ENCODE measurements at regions not wholly inside any gene's neighbourhood (a gene's known extent, or its start where the extent isn't known, plus 50 kb on each side); places are given as distances from the start of the nearest gene placed in this dataset.
A peak's percentile ranks its signal among the peaks of the same experiment; 100 is the strongest.

DNA sequence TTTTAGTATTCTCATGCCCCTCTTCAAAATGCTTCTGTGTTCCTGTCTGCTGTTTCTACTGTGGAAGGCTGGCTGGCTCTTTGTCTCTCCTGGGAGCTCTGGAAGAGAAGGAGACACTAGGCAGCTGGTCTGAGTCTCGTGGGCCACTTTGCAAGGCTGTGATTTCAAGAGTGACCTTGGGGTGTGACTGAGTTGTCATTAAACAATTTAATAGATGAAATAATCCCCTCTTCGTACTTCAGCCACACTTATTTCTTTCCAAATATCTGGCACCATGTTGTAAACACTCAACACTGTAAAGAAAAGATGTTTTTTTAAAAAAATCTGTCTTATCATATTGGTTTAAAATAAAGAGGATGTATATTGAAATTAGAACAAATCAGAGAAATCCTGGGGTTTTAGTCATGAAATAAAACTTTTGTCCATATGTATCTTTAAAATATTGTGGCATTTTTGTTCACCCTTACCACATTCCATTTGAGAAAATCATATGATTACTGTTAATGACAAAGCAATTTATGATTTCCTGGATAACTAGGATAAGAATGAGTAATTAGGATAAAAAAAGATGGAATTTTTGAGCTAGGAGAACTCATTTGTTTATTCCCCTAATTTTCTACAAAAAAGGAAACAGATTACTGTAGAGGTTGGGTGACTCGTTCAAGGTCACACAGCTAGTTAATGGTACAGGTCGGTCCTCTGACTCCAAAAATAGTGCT lies 200.8 kb downstream of the MAT2B start:
- Histone ChIP-seq H3K79me1 (replicated peaks; ENCODE audit: low read length, poor library complexity, severe bottlenecking) (no peaks in the 10 kb centered on the region), H2AK5ac (ENCODE audit: low read length, severe bottlenecking) (no peak overlapping the region), H4K91ac (ENCODE audit: low read length) (no peak overlapping the region), H3K9ac (ENCODE audit: low read length) (peak overlapping the region; percentile 72), H3K4me1 (ENCODE audit: control insufficient read depth, insufficient read depth, low read depth, low read length) (no peaks in the 10 kb centered on the region), H2BK15ac (ENCODE audit: low read depth, poor library complexity, severe bottlenecking) (no peak overlapping the region), H3K14ac (ENCODE audit: low read length in 2 of 2) (no peak overlapping the region), H3K27ac (ENCODE audit: low read length, poor library complexity, severe bottlenecking) (no peak overlapping the region), H2BK5ac (ENCODE audit: low read depth, low read length, poor library complexity, severe bottlenecking) (no peak overlapping the region), H4K8ac (ENCODE audit: low read length) (no peak overlapping the region), H3K4ac (ENCODE audit: low read depth in 1 of 2, low read length in 2 of 2) (no peak overlapping the region), H3K4me2 (ENCODE audit: low read length, poor library complexity, severe bottlenecking) (no peak overlapping the region), H3K36me3 (ENCODE audit: control insufficient read depth in 1 of 2, insufficient read depth in 2 of 2, low read depth in 1 of 2, low read length in 2 of 2) (no peaks in the 10 kb centered on the region), H2BK12ac (ENCODE audit: low read length in 2 of 2) (no peak overlapping the region), H3K9me3 (ENCODE audit: control insufficient read depth, low read length) (no peaks in the 10 kb centered on the region), H2AFZ (ENCODE audit: low read depth, low read length) (no peak overlapping the region), H3K4me3 (ENCODE audit: insufficient read depth in 1 of 2, low read depth in 1 of 2, low read length in 2 of 2) (peak overlapping the region in 1 of 2 experiments; percentile 0), H2BK120ac (ENCODE audit: low read depth, low read length) (no peak overlapping the region), H3K27me3 (ENCODE audit: control insufficient read depth in 1 of 2, insufficient read depth in 1 of 2, low read length in 2 of 2) (no peaks in the 10 kb centered on the region), H3K18ac (ENCODE audit: low read depth in 1 of 2, low read length in 2 of 2) (no peak overlapping the region), H3K23ac (ENCODE audit: low read length in 2 of 2) (no peak overlapping the region)
- DNase-seq = peak; percentile 40
- 9% methylated on average over 2 of the region's 4 CpGs for WGBS

- H2BK15ac ChIP-seq (ENCODE audit: low read depth, poor library complexity, severe bottlenecking) = no peak overlapping the region
- H3K9ac ChIP-seq (ENCODE audit: low read length) = no peak overlapping the region
- peak overlapping the region in 1 of 2 experiments; percentile 33 for H3K18ac ChIP-seq (ENCODE audit: low read depth in 1 of 2, low read length in 2 of 2)
- H2AK5ac ChIP-seq (ENCODE audit: low read length, severe bottlenecking) = no peak overlapping the region
- no peak overlapping the region for H4K8ac ChIP-seq (ENCODE audit: low read length)
- no peak overlapping the region for H2BK120ac ChIP-seq (ENCODE audit: low read depth, low read length)
- H3K4me3 ChIP-seq (ENCODE audit: insufficient read depth in 1 of 2, low read depth in 1 of 2, low read length in 2 of 2) = no peak overlapping the region
- no peak overlapping the region for H4K91ac ChIP-seq (ENCODE audit: low read length)
- no peak overlapping the region for H3K4ac ChIP-seq (ENCODE audit: low read depth in 1 of 2, low read length in 2 of 2)
- no peak overlapping the region for H3K23ac ChIP-seq (ENCODE audit: low read length in 2 of 2)
- no peak overlapping the region for H3K14ac ChIP-seq (ENCODE audit: low read length in 2 of 2)
- peak; percentile 3 for DNase-seq
- H2BK5ac ChIP-seq (ENCODE audit: low read depth, low read length, poor library complexity, severe bottlenecking) = no peak overlapping the region
- H3K4me1 ChIP-seq (ENCODE audit: control insufficient read depth, insufficient read depth, low read depth, low read length) = no peaks in the 10 kb centered on the region
- H3K27me3 ChIP-seq (ENCODE audit: control insufficient read depth in 1 of 2, insufficient read depth in 1 of 2, low read length in 2 of 2) = no peaks in the 10 kb centered on the region
- no peak overlapping the region for H3K27ac ChIP-seq (ENCODE audit: low read length, poor library complexity, severe bottlenecking)
- H3K9me3 ChIP-seq (ENCODE audit: control insufficient read depth, low read length) = no peaks in the 10 kb centered on the region
- no peaks in the 10 kb centered on the region for H3K36me3 ChIP-seq (ENCODE audit: control insufficient read depth in 1 of 2, insufficient read depth in 2 of 2, low read depth in 1 of 2, low read length in 2 of 2)
- no peaks in the 10 kb centered on the region for H3K79me1 ChIP-seq (replicated peaks; ENCODE audit: low read length, poor library complexity, severe bottlenecking)
- H2BK12ac ChIP-seq (ENCODE audit: low read length in 2 of 2) = no peak overlapping the region
- no peak overlapping the region for H3K4me2 ChIP-seq (ENCODE audit: low read length, poor library complexity, severe bottlenecking)
- no peak overlapping the region for H2AFZ ChIP-seq (ENCODE audit: low read depth, low read length)
Measured at GRCh38 chr5:163712011-163712410, 206.6 kb downstream of the MAT2B start.

DNA sequence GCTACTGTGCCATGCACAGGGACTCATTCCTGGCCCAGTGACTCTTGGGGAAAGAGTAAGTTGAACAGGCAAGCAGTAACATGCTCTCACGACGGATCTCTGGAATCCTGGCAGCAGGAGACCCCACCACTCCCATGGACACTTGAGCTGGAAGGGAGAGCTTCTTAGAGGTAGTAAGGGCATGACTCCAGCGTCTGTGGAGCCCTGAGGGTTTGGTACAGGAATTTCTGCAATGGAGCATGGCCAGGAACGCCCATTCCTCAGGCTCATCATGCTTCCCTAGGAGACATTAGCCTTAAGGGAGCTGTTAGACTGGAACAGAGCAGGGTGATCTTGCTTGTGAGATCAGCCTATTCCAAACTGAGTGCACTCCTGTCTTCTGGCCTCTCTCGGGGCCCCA lies 212.9 kb downstream of the MAT2B start:
- no peak overlapping the region for H3K4me2 ChIP-seq (ENCODE audit: low read length, poor library complexity, severe bottlenecking)
- peak overlapping the region; percentile 55 for H4K8ac ChIP-seq (ENCODE audit: low read length)
- H3K18ac ChIP-seq (ENCODE audit: low read depth in 1 of 2, low read length in 2 of 2) = no peak overlapping the region
- H2AK5ac ChIP-seq (ENCODE audit: low read length, severe bottlenecking) = no peak overlapping the region
- DNase-seq = no peak
- no peak overlapping the region for H3K23ac ChIP-seq (ENCODE audit: low read length in 2 of 2)
- H3K4me1 ChIP-seq (ENCODE audit: control insufficient read depth, insufficient read depth, low read depth, low read length) = no peaks in the 10 kb centered on the region
- H3K27me3 ChIP-seq (ENCODE audit: control insufficient read depth in 1 of 2, insufficient read depth in 1 of 2, low read length in 2 of 2) = no peaks in the 10 kb centered on the region
- no peaks in the 10 kb centered on the region for H3K9me3 ChIP-seq (ENCODE audit: control insufficient read depth, low read length)
- H3K4me3 ChIP-seq (ENCODE audit: insufficient read depth in 1 of 2, low read depth in 1 of 2, low read length in 2 of 2) = no peak overlapping the region
- no peak overlapping the region for H4K91ac ChIP-seq (ENCODE audit: low read length)
- no peak overlapping the region for H2BK120ac ChIP-seq (ENCODE audit: low read depth, low read length)
- H3K9ac ChIP-seq (ENCODE audit: low read length) = no peak overlapping the region
- H2BK5ac ChIP-seq (ENCODE audit: low read depth, low read length, poor library complexity, severe bottlenecking) = no peak overlapping the region
- H2BK15ac ChIP-seq (ENCODE audit: low read depth, poor library complexity, severe bottlenecking) = no peak overlapping the region
- no peaks in the 10 kb centered on the region for H3K36me3 ChIP-seq (ENCODE audit: control insufficient read depth in 1 of 2, insufficient read depth in 2 of 2, low read depth in 1 of 2, low read length in 2 of 2)
- no peak overlapping the region for H2BK12ac ChIP-seq (ENCODE audit: low read length in 2 of 2)
- no peak overlapping the region for H2AFZ ChIP-seq (ENCODE audit: low read depth, low read length)
- no peak overlapping the region for H3K4ac ChIP-seq (ENCODE audit: low read depth in 1 of 2, low read length in 2 of 2)
- no peak overlapping the region for H3K14ac ChIP-seq (ENCODE audit: low read length in 2 of 2)
- WGBS = 65% methylated on average over 5 of the region's 5 CpGs
- H3K27ac ChIP-seq (ENCODE audit: low read length, poor library complexity, severe bottlenecking) = no peak overlapping the region
- H3K79me1 ChIP-seq (replicated peaks; ENCODE audit: low read length, poor library complexity, severe bottlenecking) = no peaks in the 10 kb centered on the region

DNA sequence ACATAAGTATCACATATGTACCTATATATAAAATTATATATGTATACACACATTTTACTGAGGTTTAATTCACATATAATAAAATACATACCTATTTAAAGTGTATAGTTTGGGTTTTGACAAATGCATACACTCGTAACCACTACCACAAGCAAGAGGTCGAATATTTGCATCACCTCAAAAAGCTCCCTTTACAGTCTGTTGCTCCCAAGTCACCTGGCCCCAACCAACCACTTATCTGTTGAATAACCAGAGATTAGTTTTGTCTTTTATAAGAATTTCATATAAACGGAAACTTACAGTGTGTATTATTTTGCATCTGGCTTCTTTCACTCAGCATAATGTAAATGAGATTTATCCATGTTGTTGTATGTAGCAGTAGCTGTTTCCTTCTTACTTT lies 218.9 kb downstream of the MAT2B start:
- Histone ChIP-seq H2BK5ac (ENCODE audit: low read depth, low read length, poor library complexity, severe bottlenecking) (no peak overlapping the region), H3K14ac (ENCODE audit: low read length in 2 of 2) (no peak overlapping the region), H2BK12ac (ENCODE audit: low read length in 2 of 2) (no peak overlapping the region), H3K27ac (ENCODE audit: low read length, poor library complexity, severe bottlenecking) (no peak overlapping the region), H3K18ac (ENCODE audit: low read depth in 1 of 2, low read length in 2 of 2) (no peak overlapping the region), H3K4me2 (ENCODE audit: low read length, poor library complexity, severe bottlenecking) (no peak overlapping the region), H3K27me3 (ENCODE audit: control insufficient read depth in 1 of 2, insufficient read depth in 1 of 2, low read length in 2 of 2) (no peaks in the 10 kb centered on the region), H3K79me1 (replicated peaks; ENCODE audit: low read length, poor library complexity, severe bottlenecking) (no peaks in the 10 kb centered on the region), H3K36me3 (ENCODE audit: control insufficient read depth in 1 of 2, insufficient read depth in 2 of 2, low read depth in 1 of 2, low read length in 2 of 2) (no peaks in the 10 kb centered on the region), H2AK5ac (ENCODE audit: low read length, severe bottlenecking) (no peak overlapping the region), H2AFZ (ENCODE audit: low read depth, low read length) (no peak overlapping the region), H3K4me3 (ENCODE audit: insufficient read depth in 1 of 2, low read depth in 1 of 2, low read length in 2 of 2) (no peak overlapping the region), H4K8ac (ENCODE audit: low read length) (no peak overlapping the region), H2BK15ac (ENCODE audit: low read depth, poor library complexity, severe bottlenecking) (no peak overlapping the region), H4K91ac (ENCODE audit: low read length) (no peak overlapping the region), H3K9ac (ENCODE audit: low read length) (no peak overlapping the region), H3K4me1 (ENCODE audit: control insufficient read depth, insufficient read depth, low read depth, low read length) (no peaks in the 10 kb centered on the region), H2BK120ac (ENCODE audit: low read depth, low read length) (no peak overlapping the region), H3K23ac (ENCODE audit: low read length in 2 of 2) (no peak overlapping the region), H3K9me3 (ENCODE audit: control insufficient read depth, low read length) (no peaks in the 10 kb centered on the region), H3K4ac (ENCODE audit: low read depth in 1 of 2, low read length in 2 of 2) (no peak overlapping the region)
- no CpG with 5 or more reads among the region's 3 CpGs for WGBS
- DNase-seq = no peak
